ENCODE measurements at regions not wholly inside any gene's neighbourhood (a gene's known extent, or its start where the extent isn't known, plus 50 kb on each side); places are given as distances from the start of the nearest gene placed in this dataset.

GRCh38 chr9:12906646-12907045 is 131.8 kb downstream of the LURAP1L start:
- H3K4me3 ChIP-seq (ENCODE audit: low read depth, low read length) = no peak overlapping the region
- no peak for DNase-seq (ENCODE audit: low read depth)
- no peak for TF ChIP-seq CTCF (IDR thresholded peaks at IDR 0.05; ENCODE audit: insufficient read depth, low read length)

GRCh38 chr9:12908895-12909294 is 134.1 kb downstream of the LURAP1L start:
- no peak overlapping the region for H3K4me3 ChIP-seq (ENCODE audit: low read depth, low read length)
- TF ChIP-seq CTCF (IDR thresholded peaks at IDR 0.05; ENCODE audit: insufficient read depth, low read length) = no peak
- no peak for DNase-seq (ENCODE audit: low read depth)

- no peak for DNase-seq (ENCODE audit: low read depth)
- H3K4me3 ChIP-seq (ENCODE audit: low read depth, low read length) = no peak overlapping the region
- no peak for TF ChIP-seq CTCF (IDR thresholded peaks at IDR 0.05; ENCODE audit: insufficient read depth, low read length)
These were observed 140.6 kb downstream of the LURAP1L start for GRCh38 chr9:12915366-12915954.

- TF ChIP-seq CTCF (IDR thresholded peaks at IDR 0.05; ENCODE audit: insufficient read depth, low read length) = no peak
- DNase-seq (ENCODE audit: low read depth) = peak; percentile 71
- no peak overlapping the region for H3K4me3 ChIP-seq (ENCODE audit: low read depth, low read length)
These were observed 141.2 kb downstream of the LURAP1L start for GRCh38 chr9:12916042-12916441.

- no peak for TF ChIP-seq CTCF (IDR thresholded peaks at IDR 0.05; ENCODE audit: insufficient read depth, low read length)
- DNase-seq (ENCODE audit: low read depth) = no peak
- no peak overlapping the region for H3K4me3 ChIP-seq (ENCODE audit: low read depth, low read length)
These were observed 145.6 kb downstream of the LURAP1L start for GRCh38 chr9:12920437-12920836.

GRCh38 chr9:12921621-12922020 is 146.8 kb downstream of the LURAP1L start:
- no peak for TF ChIP-seq CTCF (IDR thresholded peaks at IDR 0.05; ENCODE audit: insufficient read depth, low read length)
- no peak for DNase-seq (ENCODE audit: low read depth)
- no peak overlapping the region for H3K4me3 ChIP-seq (ENCODE audit: low read depth, low read length)
